ENCODE measurements at regions not wholly inside any gene's neighbourhood (a gene's known extent, or its start where the extent isn't known, plus 50 kb on each side); places are given as distances from the start of the nearest gene placed in this dataset.

DNA sequence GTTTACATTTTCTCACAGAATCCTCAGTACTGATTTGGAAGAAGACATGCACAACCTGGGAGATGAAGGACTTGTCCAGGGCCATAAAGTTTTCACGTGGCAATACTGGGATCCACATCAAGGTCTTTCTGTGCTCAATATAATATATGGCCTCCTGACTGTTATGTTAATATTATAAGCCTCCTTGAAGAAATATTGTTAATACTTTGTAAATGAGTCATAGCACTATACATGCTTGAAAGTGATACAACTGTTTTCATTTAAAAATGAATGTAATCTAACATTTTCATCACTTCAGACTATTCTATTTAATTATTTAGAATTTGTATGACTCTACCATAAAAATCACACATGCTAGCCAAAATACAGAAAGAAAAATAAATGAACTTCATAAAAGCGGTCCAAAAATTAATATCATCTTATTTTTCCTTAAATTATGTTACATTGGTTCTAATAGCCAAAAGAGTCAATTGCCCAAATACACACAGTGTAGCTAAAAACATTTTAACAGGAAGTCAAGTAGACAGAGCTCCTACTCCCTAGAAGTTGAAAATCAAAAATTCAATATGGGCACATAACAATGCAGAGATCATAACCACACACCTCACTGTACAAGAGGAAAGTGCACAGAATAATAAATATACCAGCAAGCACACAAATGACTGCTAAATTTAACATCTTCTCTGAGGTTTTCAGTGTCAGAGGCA is 188.0 kb upstream of the HDDC2 start:
- ATAC-seq (no peak), DNase-seq (no peak)
- Histone ChIP-seq H3K27me3 (no peaks in the 10 kb centered on the region), H3K4me3 (no peak overlapping the region), H3K27ac (no peak overlapping the region), H3K36me3 (no peaks in the 10 kb centered on the region), H3K4me1 (no peaks in the 10 kb centered on the region), H3K9me3 (no peaks in the 10 kb centered on the region)
- TF ChIP-seq, protein P1, sequence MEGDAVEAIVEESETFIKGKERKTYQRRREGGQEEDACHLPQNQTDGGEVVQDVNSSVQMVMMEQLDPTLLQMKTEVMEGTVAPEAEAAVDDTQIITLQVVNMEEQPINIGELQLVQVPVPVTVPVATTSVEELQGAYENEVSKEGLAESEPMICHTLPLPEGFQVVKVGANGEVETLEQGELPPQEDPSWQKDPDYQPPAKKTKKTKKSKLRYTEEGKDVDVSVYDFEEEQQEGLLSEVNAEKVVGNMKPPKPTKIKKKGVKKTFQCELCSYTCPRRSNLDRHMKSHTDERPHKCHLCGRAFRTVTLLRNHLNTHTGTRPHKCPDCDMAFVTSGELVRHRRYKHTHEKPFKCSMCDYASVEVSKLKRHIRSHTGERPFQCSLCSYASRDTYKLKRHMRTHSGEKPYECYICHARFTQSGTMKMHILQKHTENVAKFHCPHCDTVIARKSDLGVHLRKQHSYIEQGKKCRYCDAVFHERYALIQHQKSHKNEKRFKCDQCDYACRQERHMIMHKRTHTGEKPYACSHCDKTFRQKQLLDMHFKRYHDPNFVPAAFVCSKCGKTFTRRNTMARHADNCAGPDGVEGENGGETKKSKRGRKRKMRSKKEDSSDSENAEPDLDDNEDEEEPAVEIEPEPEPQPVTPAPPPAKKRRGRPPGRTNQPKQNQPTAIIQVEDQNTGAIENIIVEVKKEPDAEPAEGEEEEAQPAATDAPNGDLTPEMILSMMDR (IDR thresholded peaks at IDR 0.05) = no peak
- TF ChIP-seq POLR2A (IDR thresholded peaks at IDR 0.05) = no peak
- WGBS, 4 donors = 62 to 80% (median 70%) methylated on average over 2 of the region's 2 CpGs
- intact Hi-C loops (cut with DNase I) = no loop called here

DNA sequence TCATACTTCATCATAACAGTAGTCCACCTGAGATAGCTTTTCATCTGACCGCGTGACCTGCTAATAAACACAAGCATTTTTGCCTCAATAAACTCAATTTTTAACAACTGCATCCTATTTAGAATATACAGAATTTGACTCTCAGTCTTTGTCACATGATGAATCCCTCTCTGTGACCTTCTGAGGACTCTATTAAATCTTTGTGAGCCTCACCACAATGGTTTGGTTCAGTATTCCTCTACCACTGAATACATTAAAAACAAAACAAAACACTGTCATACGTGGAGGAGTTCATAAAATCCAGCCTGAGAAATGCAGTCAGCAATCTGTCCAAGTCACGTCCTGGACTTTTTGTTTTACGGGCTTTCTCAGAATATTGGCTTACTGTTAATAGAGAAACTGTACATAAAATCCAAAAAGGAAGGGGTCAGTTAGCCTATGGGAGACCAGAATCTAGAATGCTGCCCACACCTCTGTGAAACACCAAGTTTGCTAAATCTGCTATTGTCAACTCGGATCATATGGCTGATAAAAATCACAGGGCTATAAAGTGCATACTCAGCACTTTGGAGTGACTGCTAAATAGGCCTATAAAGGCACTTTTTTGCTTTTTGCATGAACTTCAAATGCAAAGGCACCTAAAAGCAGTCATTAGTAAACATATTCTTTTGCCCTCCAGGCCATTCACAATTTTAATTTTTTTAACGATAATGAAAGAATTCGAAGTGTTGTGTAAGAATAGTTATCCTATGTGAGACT is 190.3 kb upstream of the HDDC2 start:
- WGBS, 4 donors = 86 to 90% (median 88%) methylated on average over 8 of the region's 8 CpGs
- H3K4me3 ChIP-seq = no peak overlapping the region
- intact Hi-C loops (cut with DNase I) = no loop called here

DNA sequence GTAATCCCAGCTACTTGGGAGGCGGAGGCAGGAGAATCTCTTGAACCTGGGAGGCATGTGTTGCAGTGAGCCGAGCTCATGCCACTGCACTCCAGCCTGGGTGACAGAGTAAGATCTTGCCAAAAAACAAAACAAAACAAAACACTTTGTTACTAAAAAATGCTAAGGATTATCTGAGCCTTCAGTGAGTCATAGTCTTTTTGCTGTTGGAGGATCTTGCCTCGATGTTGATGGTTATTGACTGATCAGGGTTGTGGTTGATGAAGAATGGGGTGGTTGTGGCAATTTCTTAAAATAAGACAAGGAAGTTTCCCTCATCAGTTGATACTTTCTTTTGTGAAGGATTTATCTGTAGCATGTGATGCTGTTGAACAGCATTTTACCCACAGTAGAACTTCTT is 196.8 kb upstream of the HDDC2 start:
- Histone ChIP-seq H3K27ac (no peak overlapping the region), H3K9me3 (no peaks in the 10 kb centered on the region), H3K36me3 (no peaks in the 10 kb centered on the region), H3K4me1 (no peaks in the 10 kb centered on the region), H3K4me3 (no peak overlapping the region), H3K27me3 (no peaks in the 10 kb centered on the region)
- DNase-seq (no peak), ATAC-seq (no peak)
- TF ChIP-seq POLR2A (IDR thresholded peaks at IDR 0.05) = no peak
- TF ChIP-seq, protein P1 (IDR thresholded peaks at IDR 0.05) = no peak
- 93 to 97% (median 94%) methylated on average over 3 of the region's 3 CpGs for WGBS, 4 donors
- intact Hi-C loops (cut with DNase I) = no loop called here

More for the DNA sequence above, 190.3 kb upstream of the HDDC2 start:
- H3K36me3 ChIP-seq = no peaks in the 10 kb centered on the region
- no peaks in the 10 kb centered on the region for H3K4me1 ChIP-seq
- H3K27me3 ChIP-seq = no peaks in the 10 kb centered on the region
- DNase-seq = no peak
- TF ChIP-seq POLR2A (IDR thresholded peaks at IDR 0.05) = no peak
- TF ChIP-seq, protein P1 (IDR thresholded peaks at IDR 0.05) = no peak
- ATAC-seq = no peak
- no peak overlapping the region for H3K27ac ChIP-seq
- H3K9me3 ChIP-seq = no peaks in the 10 kb centered on the region

DNA sequence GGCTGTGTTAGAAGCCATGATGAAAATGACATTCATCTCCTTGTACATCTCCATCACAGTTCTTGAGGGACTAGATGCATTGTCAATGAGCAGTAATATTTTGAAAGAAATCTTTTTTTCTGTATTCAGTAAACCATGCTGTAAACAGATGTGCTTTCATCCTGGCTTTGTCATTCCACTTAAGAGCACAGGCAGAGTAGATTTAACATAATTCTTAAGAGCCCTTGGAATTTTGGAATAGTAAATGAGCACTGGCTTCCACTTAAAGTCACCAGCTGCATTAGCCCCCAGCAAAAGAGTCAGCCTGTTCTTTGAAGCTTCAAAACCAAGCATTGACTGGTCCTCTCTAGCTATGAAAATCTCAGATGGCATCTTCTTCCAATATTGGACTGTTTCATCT is 197.8 kb upstream of the HDDC2 start:
- no peaks in the 10 kb centered on the region for H3K4me1 ChIP-seq
- H3K36me3 ChIP-seq = no peaks in the 10 kb centered on the region
- H3K4me3 ChIP-seq = no peak overlapping the region
- no peaks in the 10 kb centered on the region for H3K27me3 ChIP-seq
- H3K27ac ChIP-seq = no peak overlapping the region
- no peaks in the 10 kb centered on the region for H3K9me3 ChIP-seq
- no peak for TF ChIP-seq POLR2A (IDR thresholded peaks at IDR 0.05)
- no peak for ATAC-seq
- intact Hi-C loops (cut with DNase I) = no loop called here
- DNase-seq = no peak
